WTC11 (cell line): ENCODE measurements at regions not wholly inside any gene's neighbourhood (a gene's known extent, or its start where the extent isn't known, plus 50 kb on each side); places are given as distances from the start of the nearest gene placed in this dataset.

ENCODE experiments used
- ATAC-seq: fragments of 200-7000 bp; cut with Tn5 transposase; 2 replicates; pipeline ENCODE4 v1.10.0; 2021; ENCODE audit warnings: mild to moderate bottlenecking, moderate library complexity
- CTCF ChIA-PET: fragments of 300-600 bp; sonication (Branson Sonifier 250); formaldehyde crosslinking; loops from one replicate; lab custom pipeline; 2021; ENCODE audit warnings: antibody characterized with exemption; lab: Charles Lee
- POLR2A ChIA-PET: fragments of 350-600 bp; sonication (Branson Sonifier 250); formaldehyde crosslinking; loops from one replicate; lab custom pipeline; 2021; ENCODE audit warnings: antibody characterized with exemption; lab: Charles Lee
- DNase-seq: peaks from one replicate; pipeline ENCODE4 v3.0.0; 2021; ENCODE audit warnings: low spot score
- H3K27ac Mint-ChIP-seq: 2 replicates; pipeline ENCODE4 v1.8.0; 2021; ENCODE audit warnings: mixed read lengths
- H3K27me3 Mint-ChIP-seq: 2 replicates; pipeline ENCODE4 v1.8.0; 2021; ENCODE audit warnings: low read depth, mild to moderate bottlenecking, moderate library complexity, mixed read lengths
- H3K36me3 Mint-ChIP-seq: 2 replicates; pipeline ENCODE4 v1.8.0; 2021; ENCODE audit warnings: mixed read lengths
- H3K4me1 Mint-ChIP-seq: 2 replicates; pipeline ENCODE4 v1.8.0; 2022; ENCODE audit warnings: mixed read lengths
- H3K4me3 Mint-ChIP-seq: 2 replicates; pipeline ENCODE4 v1.8.0; 2021; ENCODE audit warnings: mild to moderate bottlenecking, moderate library complexity, mixed read lengths
- H3K9me3 Mint-ChIP-seq: 2 replicates; pipeline ENCODE4 v1.8.0; 2021; ENCODE audit warnings: mixed read lengths
- AR ChIP-seq: fragments of 250-450 bp; sonication (Bioruptor Pico); IDR thresholded peaks from 2 replicates; pipeline ENCODE4 v1.9.0; 2021; ENCODE audit warnings: mild to moderate bottlenecking
- ATF1 ChIP-seq: sonication (generic); formaldehyde crosslinking; IDR thresholded peaks from 2 replicates; pipeline ENCODE4 v1.8.1; 2023; ENCODE audit warnings: mild to moderate bottlenecking, moderate library complexity, missing genetic modification reagents
- CBFB ChIP-seq: sonication (generic); formaldehyde crosslinking; IDR thresholded peaks from 2 replicates; pipeline ENCODE4 v1.8.1; 2022; ENCODE audit warnings: mild to moderate bottlenecking, low read depth, missing genetic modification reagents
- E2F5 ChIP-seq: sonication (generic); formaldehyde crosslinking; IDR thresholded peaks from 2 replicates; pipeline ENCODE4 v1.8.1; 2022; ENCODE audit warnings: mild to moderate bottlenecking, moderate library complexity, missing genetic modification reagents
- FOXJ3 ChIP-seq: sonication (generic); formaldehyde crosslinking; IDR thresholded peaks from 2 replicates; pipeline ENCODE4 v1.9.0; 2021; ENCODE audit warnings: missing genetic modification reagents, mild to moderate bottlenecking, borderline replicate concordance
- FOXK1 ChIP-seq: sonication (generic); formaldehyde crosslinking; IDR thresholded peaks from 2 replicates; pipeline ENCODE4 v1.8.0; 2022; ENCODE audit warnings: mild to moderate bottlenecking, moderate library complexity, missing genetic modification reagents
- HMGA2 ChIP-seq: fragments of 250-450 bp; sonication (Bioruptor Pico); IDR thresholded peaks from 2 replicates; pipeline ENCODE4 v1.4.0; 2021; ENCODE audit warnings: mild to moderate bottlenecking, moderate library complexity
- HMGXB4 ChIP-seq: sonication (generic); formaldehyde crosslinking; IDR thresholded peaks from 2 replicates; pipeline ENCODE4 v1.8.1; 2023; ENCODE audit warnings: mild to moderate bottlenecking, moderate library complexity, missing genetic modification reagents
- MYBL2 ChIP-seq: sonication (generic); formaldehyde crosslinking; IDR thresholded peaks from 2 replicates; pipeline ENCODE4 v1.8.1; 2023; ENCODE audit warnings: mild to moderate bottlenecking, moderate library complexity, missing genetic modification reagents
- NFATC4 ChIP-seq: fragments of 250-450 bp; sonication (Bioruptor Pico); IDR thresholded peaks from 2 replicates; pipeline ENCODE4 v1.9.0; 2021; ENCODE audit warnings: mild to moderate bottlenecking
- NFYB ChIP-seq: sonication (generic); formaldehyde crosslinking; conservative IDR thresholded peaks from 2 replicates; pipeline ENCODE4 v1.8.0; 2022; ENCODE audit warnings: low read depth, missing genetic modification reagents
- OVOL2 ChIP-seq: fragments of 250-450 bp; sonication (Bioruptor Pico); IDR thresholded peaks from 2 replicates; pipeline ENCODE4 v1.9.0; 2021; ENCODE audit warnings: mild to moderate bottlenecking, borderline replicate concordance
- RORB ChIP-seq: fragments of 250-450 bp; sonication (Bioruptor Pico); IDR thresholded peaks from 2 replicates; pipeline ENCODE4 v1.9.0; 2021; ENCODE audit warnings: mild to moderate bottlenecking
- SMAD3 ChIP-seq: sonication (generic); formaldehyde crosslinking; IDR thresholded peaks from 2 replicates; pipeline ENCODE4 v1.8.0; 2022; ENCODE audit warnings: missing genetic modification reagents, mild to moderate bottlenecking, borderline replicate concordance
- SOX15 ChIP-seq: fragments of 250-450 bp; sonication (Bioruptor Pico); IDR thresholded peaks from 2 replicates; pipeline ENCODE4 v1.9.0; 2021; ENCODE audit warnings: mild to moderate bottlenecking
- TCF7 ChIP-seq: sonication (generic); formaldehyde crosslinking; IDR thresholded peaks from 2 replicates; pipeline ENCODE4 v1.8.0; 2022; ENCODE audit warnings: mild to moderate bottlenecking, low read depth, missing genetic modification reagents, moderate library complexity
- TEAD1 ChIP-seq: sonication (generic); formaldehyde crosslinking; IDR thresholded peaks from 2 replicates; pipeline ENCODE4 v1.8.0; 2022; ENCODE audit warnings: mild to moderate bottlenecking, missing genetic modification reagents
- ZNF281 ChIP-seq: sonication (generic); formaldehyde crosslinking; IDR thresholded peaks from 2 replicates; pipeline ENCODE4 v1.8.0; 2023; ENCODE audit warnings: mild to moderate bottlenecking, missing genetic modification reagents

GRCh38 chr20:17816804-17817587 lies 117.2 kb downstream of the BANF2 start:
- no peak overlapping the region for H3K27ac Mint-ChIP-seq
- H3K4me3 Mint-ChIP-seq, result no peak overlapping the region
- H3K9me3 Mint-ChIP-seq, result peaks cover 14% of the 10 kb centered on the region
- no peak for TF ChIP-seq FOXK1 (CRISPR knock-in tag)
- TF ChIP-seq TCF7, result no peak
- TF ChIP-seq ZNF281 (CRISPR knock-in tag), result no peak
- TF ChIP-seq MYBL2 (CRISPR knock-in tag), result no peak
- no peak for TF ChIP-seq HMGXB4 (CRISPR knock-in tag)
- TF ChIP-seq NFATC4 (CRISPR knock-in tag), result no peak
- no peak for TF ChIP-seq OVOL2 (CRISPR knock-in tag)
- no peak for TF ChIP-seq E2F5 (CRISPR knock-in tag)
- no peak for TF ChIP-seq ATF1
- no peak for TF ChIP-seq RORB (CRISPR knock-in tag)
- TF ChIP-seq NFYB, result no peak
- no peak for TF ChIP-seq SMAD3
- no peak for TF ChIP-seq SOX15 (CRISPR knock-in tag)
- TF ChIP-seq CBFB, result no peak
- DNase-seq, result no peak
- no peaks in the 10 kb centered on the region for H3K27me3 Mint-ChIP-seq
- ChIA-PET POLR2A (no interaction called here), CTCF (no interaction called here)
- H3K4me1 Mint-ChIP-seq, result peaks cover under 1% of the 10 kb centered on the region; the same call in 1 of the 2 replicates
- no peak for ATAC-seq
- H3K36me3 Mint-ChIP-seq, result no peaks in the 10 kb centered on the region

GRCh38 chr20:17811628-17811965 lies 111.8 kb downstream of the BANF2 start:
- no peak for ATAC-seq
- no peak for TF ChIP-seq HMGA2
- TF ChIP-seq FOXJ3, result no peak
- no peak for TF ChIP-seq AR (CRISPR knock-in tag)
- TF ChIP-seq TEAD1, result no peak
- no peak for TF ChIP-seq ZNF281 (CRISPR knock-in tag)
- TF ChIP-seq E2F5 (CRISPR knock-in tag), result no peak
- TF ChIP-seq NFATC4 (CRISPR knock-in tag), result no peak
- TF ChIP-seq MYBL2 (CRISPR knock-in tag), result no peak
- TF ChIP-seq, all 79 proteins: peak for 0
- Mint-ChIP-seq H3K27me3 (no peaks in the 10 kb centered on the region), H3K4me3 (no peak overlapping the region), H3K4me1 (peaks cover 14% of the 10 kb centered on the region), H3K9me3 (no peaks in the 10 kb centered on the region), H3K27ac (no peak overlapping the region), H3K36me3 (no peaks in the 10 kb centered on the region)
- ChIA-PET CTCF (no interaction called here), POLR2A (no interaction called here)
- DNase-seq, result no peak
